DMS 273 (cell line): ENCODE measurements at regions not wholly inside any gene's neighbourhood (a gene's known extent, or its start where the extent isn't known, plus 50 kb on each side); places are given as distances from the start of the nearest gene placed in this dataset.

Source experiments
- DNase-seq: peaks from one replicate; lab custom pipeline; 2025; ENCODE audit not compliant: unreplicated experiment; lab: John Stamatoyannopoulos, UW

DNA sequence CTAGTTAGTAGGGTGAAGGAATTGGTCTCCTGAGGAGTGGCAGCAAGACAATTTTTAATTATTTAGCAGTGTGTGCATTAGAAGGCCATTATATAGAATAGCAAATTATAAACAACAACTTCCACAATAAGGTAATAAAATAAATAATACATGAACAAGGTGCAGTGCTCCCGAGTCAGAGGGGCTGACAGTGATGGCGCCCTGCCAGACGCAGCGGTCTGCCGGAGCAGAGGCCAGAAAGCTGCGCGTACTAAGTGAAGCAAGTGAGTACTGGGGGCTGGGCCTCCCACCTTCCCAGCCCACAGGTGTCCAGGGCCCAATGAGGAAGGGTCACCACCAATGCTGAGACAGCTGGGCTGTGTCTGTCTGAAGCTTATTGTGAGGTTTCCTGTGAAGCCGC, 72.0 kb upstream of the VRK1 start:
- DNase-seq = no peak

DNA sequence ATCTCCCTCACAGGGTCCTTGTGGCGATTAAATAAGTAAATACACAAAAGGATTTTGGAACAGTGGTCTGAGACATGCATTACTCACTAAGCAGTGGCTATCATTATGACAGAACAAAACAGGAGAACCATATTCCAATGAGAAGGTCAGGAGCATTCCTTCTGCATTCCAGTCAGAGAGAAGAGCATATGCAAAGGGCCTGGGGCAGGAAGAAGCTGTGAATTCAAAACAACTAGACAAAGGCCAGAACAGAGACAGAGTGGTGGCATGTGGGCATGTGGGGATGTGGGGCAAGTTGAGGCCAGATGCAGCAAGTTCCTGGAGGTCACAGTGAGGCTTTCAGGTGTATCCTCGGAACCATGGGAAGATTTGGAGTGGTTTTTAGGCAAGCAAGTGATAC, 70.1 kb upstream of the VRK1 start:
- DNase-seq = no peak

DNA sequence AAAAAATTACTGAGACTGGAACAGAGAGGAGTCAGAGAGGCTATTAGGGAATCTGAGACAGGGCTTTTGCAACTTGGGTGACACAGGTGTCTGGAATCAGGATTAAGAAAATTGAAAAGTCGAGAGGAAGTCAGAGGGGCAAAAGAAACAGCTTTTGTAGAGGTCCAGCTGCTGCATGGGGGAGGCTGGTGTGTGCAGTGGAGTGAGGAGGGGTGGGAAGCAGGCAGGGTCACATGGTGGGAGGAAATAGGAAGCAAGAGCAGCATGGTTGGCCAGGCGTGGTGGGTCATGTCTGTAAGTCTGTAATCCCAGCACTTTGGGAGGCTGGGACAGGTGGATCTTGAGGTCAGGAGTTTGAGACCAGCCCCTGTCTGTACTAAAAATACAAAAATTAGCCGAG, 69.7 kb upstream of the VRK1 start:
- no peak for DNase-seq

DNA sequence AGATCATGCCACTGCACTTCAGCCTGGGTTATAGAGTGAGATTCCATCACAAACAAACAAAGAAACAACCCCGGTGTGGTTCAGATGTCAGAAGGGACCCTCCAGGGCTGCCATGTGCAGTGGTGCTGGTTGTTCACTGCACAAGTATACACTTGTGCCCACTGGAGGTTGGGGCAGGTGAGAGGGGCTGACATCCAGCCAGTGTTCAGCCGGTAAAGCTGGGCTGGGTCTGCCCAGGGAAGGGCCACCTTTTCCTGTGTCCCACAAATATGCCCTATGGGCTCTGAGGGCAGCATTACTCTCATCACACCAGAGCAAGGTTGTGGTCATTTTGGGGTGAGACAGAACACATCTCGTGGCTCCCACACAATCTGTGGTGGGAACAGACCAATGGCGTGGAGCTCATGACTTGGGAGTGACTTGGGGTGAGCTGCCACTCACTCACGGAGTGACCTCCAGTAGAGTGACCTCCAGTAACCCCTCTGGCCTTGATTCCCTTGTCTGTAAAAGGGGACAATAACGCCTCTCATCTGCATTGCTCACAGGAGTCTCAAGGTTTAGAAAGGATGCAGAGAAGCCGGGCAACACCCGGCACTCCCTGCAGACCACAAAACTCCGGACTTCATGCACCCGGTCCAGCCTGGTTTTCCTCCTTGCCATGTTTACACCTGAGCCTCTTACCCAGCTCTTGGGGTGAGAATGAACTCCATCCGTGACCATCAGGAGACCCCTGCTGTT, 69.0 kb upstream of the VRK1 start:
- DNase-seq = no peak

DNA sequence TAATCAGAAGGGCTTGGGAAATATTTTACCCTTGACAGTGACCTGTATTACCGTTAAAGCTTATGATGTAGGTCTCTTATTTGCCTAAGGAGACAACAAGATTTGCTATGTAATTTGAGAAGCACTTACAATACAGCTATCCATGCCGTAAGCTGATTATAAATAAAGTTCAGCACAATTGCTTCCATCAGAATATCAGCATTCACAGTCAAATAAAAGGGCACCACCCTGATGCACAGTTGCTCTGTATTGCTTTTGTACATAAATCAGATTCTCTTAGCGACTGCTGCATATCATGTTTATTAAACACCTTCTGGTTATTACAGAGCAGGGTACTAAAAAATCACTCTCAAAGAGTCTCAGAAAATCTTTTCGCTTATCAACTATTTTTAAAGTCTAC, 67.3 kb upstream of the VRK1 start:
- DNase-seq = no peak

DNA sequence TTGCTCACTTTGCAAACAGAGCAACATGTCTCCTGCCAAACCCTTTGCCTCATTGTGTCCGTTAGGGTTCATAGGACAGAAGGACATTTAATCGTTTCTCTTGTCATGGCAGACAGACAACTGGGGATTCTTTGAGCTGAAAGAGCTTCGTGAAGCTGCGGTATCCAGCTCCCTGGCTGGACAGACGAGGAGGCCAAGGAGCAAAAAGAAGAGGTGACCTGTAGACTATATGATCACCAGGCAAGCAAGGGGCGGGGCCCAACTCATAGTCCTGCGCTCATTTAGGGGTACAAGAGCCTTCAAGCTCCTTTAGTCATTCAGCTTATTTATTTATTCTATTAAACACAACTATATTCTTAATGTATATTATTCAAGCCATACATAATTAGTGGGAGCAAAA, 66.8 kb upstream of the VRK1 start:
- no peak for DNase-seq

DNA sequence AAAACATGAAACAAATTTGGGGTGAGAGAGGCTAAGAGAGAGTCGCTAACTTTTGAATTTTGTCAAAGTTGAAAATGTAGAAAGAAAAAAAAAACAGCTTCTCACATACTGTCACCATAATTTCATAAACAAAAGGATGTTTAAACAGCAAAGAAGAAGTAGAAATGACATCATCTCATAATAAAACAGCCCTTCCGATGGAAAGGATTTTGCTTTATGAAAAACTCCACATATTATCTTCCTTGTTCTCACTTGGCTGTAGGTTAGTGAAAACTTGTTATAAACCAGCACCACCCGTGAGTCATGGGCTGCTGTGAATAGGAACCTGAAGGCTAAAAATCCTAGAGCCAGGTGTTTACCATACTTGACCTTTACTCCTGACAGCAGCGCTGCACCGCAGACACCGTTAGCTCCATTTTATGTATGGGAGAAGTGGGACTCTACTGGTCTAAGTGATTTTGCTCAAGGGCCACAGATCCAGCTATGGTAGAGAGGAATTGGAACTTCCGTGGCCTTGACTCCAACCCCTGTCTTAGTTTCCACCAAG, 63.0 kb upstream of the VRK1 start:
- no peak for DNase-seq

DNA sequence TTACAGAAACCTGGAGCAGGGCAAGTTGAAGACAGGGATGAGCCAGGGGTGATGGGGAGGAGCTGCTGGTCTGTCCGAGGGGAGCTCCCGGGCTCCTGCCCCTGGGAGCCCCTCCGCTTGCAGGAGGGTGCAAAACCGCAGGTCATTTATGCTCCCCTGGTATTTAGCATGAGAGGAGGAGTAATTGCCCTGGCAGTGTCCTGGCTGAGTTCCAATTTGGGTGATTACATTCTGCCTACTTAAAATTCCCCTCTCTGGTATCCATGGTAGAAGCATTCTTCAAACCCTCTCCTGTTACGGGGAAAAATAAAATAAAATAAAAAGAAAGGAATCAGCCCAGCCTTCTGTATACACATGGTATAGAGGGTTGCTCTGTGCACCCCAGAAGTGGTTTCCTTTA, 61.7 kb upstream of the VRK1 start:
- peak; percentile 75 for DNase-seq

DNA sequence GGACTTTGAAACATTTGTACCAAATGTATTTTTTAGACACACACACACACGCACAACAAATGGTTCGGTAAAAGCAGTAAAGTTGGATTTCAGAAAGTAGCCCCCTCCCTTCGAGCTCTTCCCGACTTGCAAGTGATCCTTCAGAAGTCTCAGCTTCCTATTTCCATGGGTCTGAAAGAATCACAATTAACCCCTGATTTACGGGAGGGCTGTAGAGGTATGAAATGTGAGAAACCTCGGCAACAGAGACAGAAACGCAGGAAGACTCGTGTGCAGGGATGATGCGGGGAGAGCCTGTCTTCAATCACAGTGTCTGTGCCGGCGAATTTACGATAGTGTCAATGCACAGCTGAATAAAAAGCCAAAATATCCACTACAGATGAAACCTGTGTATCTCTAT, 60.7 kb upstream of the VRK1 start:
- no peak for DNase-seq

DNA sequence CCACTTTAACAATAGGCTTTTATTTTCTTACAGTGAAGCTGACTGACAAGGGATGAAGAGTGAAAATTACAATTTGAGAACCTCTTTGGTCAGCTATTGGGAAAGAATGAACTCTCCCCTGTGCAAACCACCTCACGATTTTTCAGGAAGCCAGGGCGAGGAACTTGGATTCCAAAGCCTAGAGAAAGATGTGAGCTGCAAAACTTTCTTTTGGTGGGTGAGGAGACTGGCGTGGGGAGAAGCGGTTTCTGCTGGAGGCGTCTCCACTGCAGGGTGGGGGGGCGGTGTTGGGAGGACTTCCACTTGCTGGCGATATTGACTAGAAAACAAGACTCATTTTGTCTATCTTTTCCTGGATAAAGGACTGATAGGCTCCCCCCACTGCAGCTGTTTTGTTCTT, 59.3 kb upstream of the VRK1 start:
- DNase-seq = no peak

DNA sequence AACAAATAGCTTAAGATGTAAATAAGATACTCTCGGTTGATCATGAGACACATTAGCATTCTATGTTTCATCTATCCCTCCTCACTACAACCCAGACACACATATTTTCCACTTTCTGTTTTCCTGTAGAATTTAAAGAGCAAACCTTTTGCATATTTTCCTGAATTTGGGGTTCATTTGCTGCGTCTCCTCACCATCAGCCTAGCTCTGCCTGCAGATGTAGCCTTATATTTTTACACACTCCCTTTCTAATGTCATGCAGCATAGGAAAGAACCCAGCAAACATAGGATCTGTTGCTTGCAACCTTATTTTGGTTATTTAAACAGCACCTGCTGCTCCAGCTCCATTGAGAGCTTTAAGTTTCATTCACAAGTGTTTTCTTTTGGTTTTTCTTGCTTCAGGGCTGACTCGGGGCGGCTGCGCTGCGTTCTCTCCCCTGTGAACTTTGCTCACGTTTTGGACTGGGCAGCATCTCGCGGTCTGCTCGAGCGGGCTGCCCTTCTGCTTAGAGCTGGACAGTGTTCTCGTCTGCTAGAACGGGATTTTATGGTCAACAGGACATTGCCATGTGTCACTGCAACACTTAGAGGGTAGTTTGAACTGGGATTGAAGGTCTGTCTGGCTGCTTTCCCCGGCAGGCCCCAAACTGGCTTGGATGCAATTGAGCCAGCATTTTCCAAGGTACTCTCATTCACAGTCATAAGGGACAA, 57.8 kb upstream of the VRK1 start:
- DNase-seq = no peak

DNA sequence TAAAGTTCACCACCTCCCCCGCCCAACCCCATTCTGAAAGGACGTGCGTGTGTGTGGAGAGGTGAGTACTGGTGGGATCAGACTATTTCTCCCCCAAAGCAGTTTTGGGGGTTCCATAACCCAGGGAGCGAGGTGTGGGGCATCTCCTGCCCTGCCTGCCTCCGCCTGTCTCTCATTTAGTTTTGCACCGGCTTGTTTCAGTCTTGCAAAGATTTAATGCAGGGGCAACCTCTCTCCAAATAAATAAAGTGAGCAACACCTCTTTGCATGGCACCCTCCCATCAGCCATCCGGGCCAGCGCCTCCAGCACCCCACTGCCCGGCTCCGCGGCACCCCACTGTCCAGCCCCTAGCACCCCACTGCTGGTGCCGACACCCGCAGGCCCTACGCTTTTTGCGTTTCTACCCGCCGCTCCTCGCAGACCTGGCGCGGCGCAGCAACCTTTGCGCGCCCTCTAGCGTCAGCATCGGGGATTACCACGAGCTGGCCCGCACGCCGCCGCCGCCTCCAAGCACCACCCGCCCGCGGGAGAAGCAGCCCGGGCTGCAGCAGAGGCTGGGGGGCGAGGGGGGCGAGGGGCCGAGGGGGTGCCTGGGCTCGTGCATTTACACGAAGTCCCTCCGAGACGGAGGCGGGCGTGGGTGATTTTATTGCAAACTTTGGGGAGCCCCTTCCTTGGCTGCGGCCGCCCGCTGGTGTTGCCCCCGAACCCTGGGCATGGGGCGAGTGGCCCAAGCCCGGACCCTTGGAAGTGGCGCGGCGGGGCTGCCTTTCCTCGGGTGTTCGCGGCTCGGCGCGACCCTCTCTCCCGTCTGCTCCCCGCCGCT, 55.8 kb upstream of the VRK1 start:
- peak; percentile 81 for DNase-seq

DNA sequence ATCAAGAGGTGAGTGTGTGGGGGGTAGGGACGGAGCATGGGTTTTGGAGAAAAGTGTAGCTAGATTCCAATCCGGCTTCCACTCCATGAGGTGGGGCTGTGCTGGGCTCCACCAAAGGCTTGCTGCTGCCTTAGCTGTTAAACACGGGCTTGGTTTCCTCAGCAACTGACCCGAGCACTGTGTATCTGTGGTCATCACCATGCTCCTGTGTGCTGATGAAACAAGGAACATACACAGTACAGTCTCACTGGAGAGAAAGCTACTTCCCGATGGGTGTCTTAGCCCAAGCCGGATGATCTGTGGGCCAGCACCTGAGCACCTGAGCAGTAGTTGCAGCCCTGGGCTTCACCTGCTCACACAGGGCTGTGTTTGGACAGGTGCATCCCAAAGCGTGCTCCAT, 52.9 kb upstream of the VRK1 start:
- no peak for DNase-seq

DNA sequence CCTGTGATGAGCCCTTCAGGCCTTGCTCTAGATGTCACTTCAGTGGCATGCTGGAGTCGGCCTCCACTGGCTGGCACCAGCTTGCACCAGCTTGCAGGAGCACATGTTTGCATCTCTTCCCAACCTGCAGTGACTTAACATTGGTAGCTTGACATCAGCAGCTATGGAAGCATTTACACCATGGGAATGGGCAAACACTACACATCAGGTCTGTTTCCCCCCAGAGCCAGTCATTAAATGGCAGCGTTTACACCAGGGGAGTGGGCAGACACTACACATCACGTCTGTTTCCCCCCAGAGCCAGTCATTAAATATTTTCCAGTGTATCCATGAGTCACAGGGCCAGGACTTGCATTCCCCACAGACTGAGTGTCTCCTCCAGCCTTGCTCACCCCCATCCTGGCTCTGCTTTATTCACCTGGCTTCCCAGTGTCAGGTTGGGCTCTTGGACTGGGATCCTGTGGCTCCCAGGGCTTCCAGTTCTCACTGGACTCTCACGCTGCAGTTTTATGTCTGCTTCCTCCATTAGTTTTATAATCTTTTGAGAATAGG, 51.6 kb upstream of the VRK1 start:
- DNase-seq = no peak

DNA sequence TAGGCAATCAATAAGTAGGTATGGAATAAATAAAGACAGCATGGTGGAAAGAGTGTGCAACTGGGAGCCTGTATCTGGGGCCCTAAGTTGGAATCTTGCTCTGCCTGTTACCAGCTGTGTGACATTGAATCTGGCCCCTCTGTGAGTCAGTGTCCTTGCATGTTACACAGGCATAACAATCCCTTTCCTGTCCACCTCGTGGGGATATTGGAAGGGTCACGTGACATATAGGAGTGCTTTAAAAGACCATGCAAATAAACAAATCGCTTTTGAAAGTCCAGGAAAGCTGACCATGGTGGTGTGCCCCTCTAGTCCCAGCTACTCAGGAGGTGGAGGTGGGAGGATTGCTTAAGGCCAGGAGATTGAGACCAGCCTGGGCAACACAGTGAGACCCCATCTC, 51.1 kb upstream of the VRK1 start:
- no peak for DNase-seq

DNA sequence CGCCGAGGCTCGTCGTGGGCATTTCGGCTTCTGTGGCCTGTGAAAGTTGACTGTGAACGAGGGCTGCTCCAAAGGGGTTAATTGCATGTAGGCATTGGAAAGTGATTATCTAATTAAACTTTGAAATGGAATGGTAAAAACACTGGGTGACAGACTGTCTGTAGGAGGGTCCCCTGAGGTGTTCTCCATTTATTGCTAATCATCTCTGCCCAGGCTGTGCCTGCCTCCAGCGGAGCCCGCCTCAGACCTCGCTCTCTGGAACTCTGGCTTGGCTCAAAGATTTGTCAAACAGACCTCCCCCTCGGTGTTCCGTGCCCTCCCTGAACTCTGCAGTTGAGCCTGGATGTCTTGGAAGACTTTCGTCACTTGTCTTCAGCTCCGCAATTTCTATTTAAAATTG, 50.2 kb upstream of the VRK1 start:
- DNase-seq = no peak
